PC-3 (cell line): ENCODE measurements at regions not wholly inside any gene's neighbourhood (a gene's known extent, or its start where the extent isn't known, plus 50 kb on each side); places are given as distances from the start of the nearest gene placed in this dataset.

Source experiments
- EZH2 ChIP-seq: fragments of 300-600 bp; sonication (generic); IDR thresholded peaks from one replicate; pipeline ENCODE4 v1.6.1; 2017; ENCODE audit warnings: antibody characterized with exemption, mild to moderate bottlenecking, low read length; ENCODE audit not compliant: unreplicated experiment
- EZH2phosphoT487 ChIP-seq: fragments of 300-600 bp; sonication (generic); IDR thresholded peaks from 2 replicates; pipeline ENCODE4 v1.6.1; 2018; ENCODE audit warnings: mild to moderate bottlenecking, antibody characterized with exemption, low read length, borderline replicate concordance
- TF ChIP-seq, protein P1 (sequence below): fragments of 300-600 bp; sonication (generic); conservative IDR thresholded peaks from 2 replicates; pipeline ENCODE4 v1.5.1; 2017; ENCODE audit warnings: antibody characterized with exemption, low read depth, mild to moderate bottlenecking, low read length

- TF ChIP-seq, protein P1, sequence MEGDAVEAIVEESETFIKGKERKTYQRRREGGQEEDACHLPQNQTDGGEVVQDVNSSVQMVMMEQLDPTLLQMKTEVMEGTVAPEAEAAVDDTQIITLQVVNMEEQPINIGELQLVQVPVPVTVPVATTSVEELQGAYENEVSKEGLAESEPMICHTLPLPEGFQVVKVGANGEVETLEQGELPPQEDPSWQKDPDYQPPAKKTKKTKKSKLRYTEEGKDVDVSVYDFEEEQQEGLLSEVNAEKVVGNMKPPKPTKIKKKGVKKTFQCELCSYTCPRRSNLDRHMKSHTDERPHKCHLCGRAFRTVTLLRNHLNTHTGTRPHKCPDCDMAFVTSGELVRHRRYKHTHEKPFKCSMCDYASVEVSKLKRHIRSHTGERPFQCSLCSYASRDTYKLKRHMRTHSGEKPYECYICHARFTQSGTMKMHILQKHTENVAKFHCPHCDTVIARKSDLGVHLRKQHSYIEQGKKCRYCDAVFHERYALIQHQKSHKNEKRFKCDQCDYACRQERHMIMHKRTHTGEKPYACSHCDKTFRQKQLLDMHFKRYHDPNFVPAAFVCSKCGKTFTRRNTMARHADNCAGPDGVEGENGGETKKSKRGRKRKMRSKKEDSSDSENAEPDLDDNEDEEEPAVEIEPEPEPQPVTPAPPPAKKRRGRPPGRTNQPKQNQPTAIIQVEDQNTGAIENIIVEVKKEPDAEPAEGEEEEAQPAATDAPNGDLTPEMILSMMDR: no peak
- TF ChIP-seq EZH2phosphoT487 (no peak), EZH2 (no peak)
Observed at GRCh38 chr3:59136081-59136480, 86.3 kb upstream of the CFAP20DC start.
